ENCODE measurements at regions not wholly inside any gene's neighbourhood (a gene's known extent, or its start where the extent isn't known, plus 50 kb on each side); places are given as distances from the start of the nearest gene placed in this dataset.

DNA sequence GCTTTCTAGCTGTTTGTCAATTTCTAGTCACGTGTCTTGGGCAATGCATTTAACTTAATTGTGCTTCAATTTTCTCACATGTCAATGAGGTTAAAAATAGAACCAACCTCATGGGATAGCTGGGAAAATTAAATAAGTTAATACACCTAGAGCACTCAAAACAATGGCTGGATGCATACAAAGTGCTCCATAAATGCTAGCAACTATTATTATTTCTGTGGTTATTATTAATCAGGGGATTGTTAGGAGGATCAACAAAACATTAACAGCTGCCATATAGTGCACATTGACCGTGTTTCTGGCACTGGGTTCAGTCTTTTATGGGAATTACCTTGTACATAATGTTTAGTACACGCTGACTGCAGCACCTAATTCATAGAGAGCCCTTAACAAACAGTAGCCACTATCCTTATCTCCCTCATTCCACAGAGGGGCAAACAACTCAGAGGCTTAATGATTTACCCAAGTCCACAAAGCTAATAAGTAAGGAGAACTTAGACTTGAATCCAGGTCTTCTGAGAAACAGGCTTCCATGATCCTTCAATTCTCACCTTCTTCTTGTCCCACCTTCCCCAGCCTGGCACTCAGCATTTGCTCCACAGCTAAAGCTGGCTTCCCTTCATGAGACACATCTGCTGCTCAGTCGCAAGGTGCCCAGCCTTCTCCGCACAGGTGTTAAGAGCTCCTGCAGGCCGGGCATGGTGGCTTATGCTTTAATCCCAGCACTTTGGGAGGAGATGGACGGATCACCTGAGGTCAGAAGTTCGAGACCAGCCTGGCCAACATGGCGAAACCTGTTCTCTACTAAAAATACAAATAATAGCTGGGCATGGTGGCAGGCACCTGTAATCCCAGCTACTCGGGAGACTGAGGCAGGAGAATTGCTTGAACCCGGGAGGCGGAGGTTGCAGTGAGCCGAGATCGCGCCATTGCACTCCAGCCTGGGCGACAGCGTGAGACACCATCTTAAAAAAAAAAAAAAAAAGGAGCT, 137.4 kb upstream of the ABCA1 start:
- no peak for DNase-seq

DNA sequence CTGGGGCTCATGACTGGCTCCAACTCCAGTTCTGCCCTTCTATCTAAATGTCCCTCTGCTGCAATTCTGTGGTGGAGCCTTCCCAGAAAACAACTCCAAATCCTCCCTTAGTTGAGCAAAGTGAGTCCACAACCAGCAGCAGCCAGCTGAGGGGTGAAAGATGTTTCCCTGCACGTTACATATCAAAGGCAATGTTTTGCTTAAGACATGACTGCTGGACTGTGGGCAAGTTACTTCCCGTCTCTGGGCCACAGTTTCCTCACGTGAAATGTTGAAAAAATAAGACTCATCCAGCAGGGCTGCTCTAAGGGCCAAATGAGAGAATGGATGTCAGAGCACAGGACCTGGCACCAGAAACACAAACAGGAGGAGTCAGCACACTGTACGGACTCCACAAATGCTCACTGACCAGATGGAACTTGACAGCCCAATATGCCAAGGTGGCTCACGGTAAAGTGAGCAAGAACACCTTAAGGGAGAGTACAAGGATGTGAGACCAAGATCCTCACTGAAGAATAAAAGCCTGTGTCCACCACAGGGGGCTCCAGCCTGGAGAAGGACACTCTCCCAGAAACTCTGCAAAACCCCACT, 138.4 kb upstream of the ABCA1 start:
- DNase-seq, result no peak

DNA sequence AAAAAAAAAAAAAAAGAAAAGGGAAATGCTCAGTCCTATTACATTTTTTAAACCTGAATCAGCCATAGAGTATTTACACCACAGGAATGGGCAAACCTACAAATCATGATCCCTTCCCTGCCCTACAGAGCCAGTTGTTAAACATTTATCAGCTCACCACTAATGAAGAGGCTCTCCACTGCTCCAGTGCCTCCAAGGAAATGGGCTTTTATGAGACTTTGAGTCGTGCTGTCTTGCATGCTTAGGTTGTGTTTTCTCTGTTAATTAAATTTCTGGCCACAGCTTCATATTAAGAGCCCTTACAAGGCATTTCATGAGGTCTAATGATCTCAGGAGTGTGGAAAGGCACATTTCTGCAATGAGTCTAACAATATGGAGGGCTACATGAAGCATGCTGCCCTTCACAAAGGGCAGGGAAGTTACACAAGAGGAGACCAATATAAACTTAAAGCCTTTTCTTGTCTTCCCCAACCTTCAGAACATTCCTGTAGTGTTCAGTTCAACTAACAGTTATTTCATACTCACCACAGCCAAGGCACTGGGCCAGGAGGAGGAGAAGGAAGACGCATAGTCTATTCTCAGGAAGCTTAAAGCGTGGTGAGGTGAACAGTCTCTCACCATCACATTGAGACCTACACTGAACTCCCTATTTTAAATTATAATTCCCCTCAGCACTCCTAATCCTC, 140.1 kb upstream of the ABCA1 start:
- DNase-seq, result no peak

DNA sequence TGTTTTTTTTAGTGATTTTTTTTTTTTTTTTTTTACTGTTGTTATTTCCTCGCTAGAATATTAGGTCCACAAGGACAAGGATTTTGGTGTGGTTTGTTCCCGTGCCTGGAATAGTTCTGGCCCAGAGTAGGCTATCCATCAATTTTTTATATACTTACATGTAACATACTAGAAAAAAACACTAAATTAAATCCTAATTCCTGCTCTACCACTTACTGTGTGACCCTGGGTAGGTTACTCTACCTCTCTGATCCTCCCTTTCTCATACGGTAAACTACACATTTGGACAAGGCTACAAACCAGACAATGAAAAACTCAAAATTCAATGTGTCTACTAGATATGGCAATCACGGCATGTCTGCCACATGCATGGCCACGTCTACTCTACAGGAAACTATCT, 141.3 kb upstream of the ABCA1 start:
- no peak for DNase-seq

DNA sequence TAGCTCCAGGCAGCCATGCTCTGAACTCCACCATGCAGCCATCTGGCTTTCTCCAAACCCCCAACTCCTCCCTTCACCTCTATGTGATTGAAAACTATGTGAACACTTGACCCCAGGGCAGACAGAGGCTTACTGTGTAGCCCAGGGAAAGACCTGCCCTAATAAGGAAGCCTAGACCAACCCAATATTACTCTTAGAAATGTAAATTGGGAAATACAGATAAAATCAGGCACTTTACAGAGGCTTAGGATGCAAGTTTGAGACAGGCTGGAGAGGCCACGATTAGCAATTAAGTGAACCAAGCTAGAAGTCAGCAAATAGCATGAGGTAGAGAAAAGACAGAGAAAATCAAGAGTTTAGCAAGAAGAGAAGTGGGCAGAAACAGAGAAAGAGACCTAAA, 141.7 kb upstream of the ABCA1 start:
- no peak for DNase-seq

DNA sequence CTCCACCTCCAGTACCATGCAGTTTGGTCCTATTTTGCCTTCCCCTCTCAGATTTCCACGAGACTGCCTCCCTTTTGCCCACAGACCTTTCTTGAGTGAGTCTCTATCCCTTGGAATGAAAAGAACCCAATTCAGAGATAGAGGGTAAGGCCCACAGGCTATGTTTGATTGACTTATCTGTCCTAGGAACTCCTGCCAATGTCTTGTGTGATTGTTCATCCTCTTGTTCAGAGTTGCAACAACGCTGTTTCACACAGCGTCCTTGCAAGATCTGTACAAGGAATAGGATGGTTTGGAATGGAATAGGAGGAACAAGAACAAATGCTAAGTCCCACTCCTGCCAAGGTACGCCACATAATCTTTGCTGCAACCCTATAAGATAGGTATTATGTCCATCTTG, 142.2 kb upstream of the ABCA1 start:
- DNase-seq, result no peak

DNA sequence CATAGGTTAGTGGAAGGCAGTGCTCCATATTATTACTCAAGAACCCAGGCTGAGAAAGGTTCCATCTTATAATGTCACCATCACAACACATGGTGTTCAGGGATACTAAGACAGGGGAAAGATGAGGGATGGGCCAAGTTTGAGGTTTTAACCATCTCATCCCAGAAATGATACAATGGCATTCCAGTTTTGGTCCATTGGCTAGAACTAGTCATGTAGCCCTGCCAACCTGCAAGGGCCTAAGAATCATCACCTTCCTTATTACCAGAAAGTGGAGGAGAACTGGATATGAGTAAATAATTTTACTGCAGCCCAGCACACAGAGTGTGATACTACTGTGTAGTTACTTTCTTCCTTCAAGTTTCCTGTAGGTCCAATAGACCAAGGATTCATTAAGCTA, 144.5 kb upstream of the ABCA1 start:
- no peak for DNase-seq

DNA sequence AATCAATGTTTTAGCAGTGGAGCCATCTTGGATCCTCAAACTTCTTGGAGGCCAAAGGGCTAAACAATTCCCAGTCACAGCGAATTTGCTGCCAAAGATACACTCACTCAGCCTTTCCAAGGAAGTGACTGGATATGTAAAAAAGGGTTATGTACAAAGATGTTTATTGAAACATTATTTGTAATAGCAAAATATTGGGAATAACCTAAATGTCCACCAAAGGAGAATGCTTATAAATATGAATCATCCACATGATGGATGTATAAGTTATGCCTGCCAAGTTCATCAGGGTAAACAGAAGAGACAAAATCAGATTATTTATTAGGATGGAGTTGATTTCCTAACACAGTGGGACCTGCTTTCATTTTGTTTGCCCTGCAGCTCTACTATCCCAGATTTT, 145.2 kb upstream of the ABCA1 start:
- no peak for DNase-seq

DNA sequence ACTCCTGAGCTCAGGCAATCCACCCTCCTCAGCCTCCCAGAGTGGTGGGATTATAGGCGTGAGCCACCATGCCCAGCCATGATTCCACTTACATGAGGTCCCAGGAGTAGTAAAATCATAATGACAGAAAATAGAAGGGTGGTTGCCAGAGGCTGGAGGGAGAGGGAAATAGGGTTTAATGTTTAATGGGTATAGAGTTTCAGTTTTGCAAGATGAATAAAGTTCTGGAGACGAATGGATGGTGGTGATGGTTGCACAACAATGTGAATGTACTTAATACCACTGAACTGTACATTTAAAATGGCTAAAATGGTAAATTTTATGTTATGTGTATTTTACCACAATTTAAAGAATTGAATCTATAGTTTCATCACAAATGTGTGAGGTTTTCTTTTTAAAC, 146.5 kb upstream of the ABCA1 start:
- DNase-seq, result no peak

DNA sequence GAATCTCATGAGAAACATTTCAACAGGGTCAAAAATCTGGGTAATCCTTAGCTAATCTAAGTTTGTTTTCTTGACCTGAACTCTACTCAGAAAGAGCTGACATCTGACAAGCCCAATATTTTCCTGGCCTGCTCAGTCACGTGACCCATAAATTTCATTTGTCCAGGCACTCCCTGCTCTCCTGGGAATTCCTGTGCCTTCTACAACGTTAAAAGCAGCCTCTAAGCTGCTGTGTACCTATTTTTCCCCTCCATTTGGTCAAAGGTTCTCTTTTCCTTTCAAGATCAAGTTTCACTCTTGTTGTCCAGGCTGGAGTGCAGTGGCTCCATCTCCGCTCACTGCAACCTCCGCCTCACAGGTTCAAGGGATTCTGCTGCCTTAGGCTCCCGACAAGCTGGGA, 148.8 kb upstream of the ABCA1 start:
- DNase-seq, result no peak

DNA sequence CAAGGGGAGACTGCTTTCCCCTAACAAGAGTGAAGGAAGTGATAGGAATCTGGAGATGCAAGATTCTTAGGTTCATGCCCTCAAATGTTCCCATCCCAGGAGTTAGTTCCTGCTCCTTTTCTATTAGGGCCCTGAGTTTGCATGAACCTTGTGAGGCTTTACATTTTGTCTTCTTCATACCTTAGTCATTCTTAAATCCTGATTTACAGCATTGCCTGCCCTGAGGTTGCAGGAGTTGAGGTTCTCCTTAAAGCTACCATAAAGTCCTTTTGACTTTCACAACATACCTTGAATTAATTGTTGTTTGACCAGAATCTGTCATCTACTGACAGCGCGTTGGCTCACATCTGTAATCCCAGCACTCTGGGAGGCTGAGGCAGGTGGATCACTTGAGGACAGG, 151.5 kb upstream of the ABCA1 start:
- DNase-seq, result no peak

DNA sequence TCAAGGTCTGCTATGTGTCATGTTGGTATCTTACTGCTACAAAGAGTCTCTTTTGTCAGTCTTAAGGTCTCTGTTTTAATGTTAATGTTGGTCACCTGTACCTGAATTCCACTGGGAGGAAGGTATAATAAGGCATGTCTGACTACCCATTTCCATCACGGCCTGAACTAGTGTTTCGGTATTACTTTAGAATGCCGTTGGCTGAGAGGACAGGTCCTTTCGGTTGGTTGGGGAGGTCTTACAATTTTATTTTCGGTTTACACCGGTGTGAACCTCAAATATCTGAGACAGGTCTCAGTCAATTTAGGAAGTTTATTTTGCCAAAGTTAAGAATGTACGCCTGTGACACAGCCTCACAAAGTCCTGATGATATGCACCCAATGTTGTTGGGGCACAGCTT, 154.9 kb upstream of the ABCA1 start:
- DNase-seq, result no peak

DNA sequence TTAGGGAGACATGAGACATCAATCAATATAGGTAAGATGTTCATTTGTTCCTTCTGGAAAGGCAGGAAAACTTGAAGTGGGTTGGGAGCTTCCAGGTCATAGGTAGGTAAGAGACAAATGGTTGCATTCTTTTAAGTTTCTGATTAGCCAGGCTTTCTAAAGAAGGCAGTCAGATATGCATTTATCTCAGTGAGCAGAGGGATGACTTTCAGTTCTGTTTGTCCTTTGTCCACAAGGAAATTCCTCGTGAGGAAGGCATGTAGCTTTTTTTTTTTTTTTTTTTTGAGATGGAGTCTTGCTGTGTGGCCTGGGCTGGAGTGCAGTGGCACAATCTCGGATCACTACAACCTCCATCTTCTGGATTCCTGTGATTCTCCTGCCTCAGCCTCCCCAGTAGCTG, 155.3 kb upstream of the ABCA1 start:
- no peak for DNase-seq

DNA sequence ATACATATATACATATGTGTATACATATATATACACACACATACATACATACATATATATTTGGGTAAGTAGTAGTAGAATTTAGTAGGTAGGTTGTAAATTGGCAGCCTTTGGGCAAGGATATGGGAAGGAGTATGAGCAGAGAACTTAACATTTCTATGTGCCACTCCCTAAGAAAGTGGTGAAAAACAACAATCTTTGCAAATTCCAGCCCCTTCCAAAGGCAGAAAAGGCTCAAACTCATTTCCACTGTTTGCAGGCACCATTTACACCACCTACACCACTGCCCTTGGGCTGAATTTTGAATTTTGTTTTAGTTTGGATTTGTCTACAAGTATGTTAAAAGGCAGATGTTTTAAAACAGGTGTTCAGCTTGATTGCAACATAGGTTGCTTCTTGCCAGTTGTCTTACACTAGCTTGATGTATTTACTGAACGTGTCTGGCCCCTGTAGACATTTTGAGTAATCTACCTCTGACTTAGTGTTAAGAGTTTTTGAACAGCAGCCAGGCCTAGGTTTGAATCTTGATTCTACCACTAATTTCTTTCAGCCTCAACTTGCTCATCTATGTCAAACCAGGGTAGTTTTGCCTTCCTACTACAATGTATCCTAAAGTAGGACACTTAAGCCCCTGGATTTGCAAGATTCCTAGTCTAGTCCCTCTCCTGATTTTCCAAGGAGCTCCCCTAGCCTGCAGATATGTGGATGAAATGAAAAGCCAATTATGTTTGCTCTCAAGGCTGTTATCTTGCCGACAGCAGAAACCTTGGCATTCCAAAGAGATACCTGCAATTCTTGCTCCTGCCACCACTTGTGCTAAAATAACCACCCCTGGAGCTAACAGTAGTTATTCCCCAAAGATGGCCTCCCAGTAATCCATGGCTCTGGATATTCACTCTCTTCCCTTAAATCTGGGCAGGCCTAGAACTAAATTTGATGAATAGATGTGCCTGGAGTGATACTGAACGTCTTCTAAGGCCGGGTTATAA, 156.2 kb upstream of the SLC44A1 start:
- DNase-seq, result no peak

DNA sequence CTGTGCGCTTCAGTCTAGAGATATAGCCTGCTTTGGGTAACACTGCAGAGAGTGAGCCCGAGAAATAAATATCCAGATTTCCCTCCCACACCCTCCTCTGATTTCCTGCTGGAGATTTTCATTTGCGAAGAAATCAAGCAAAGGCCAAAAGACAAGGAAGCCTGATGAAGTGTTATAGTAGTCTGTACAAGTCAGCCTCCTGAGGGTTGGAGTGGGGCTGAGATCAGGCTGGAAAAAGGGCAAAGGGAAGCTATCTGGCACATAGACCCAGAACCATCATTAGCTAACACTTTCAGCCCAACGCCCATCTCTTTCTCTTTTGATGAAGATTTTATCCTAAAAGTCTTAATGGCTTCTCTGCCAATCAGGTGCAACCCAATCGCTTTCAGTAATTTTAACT, 154.6 kb upstream of the SLC44A1 start:
- no peak for DNase-seq

DNA sequence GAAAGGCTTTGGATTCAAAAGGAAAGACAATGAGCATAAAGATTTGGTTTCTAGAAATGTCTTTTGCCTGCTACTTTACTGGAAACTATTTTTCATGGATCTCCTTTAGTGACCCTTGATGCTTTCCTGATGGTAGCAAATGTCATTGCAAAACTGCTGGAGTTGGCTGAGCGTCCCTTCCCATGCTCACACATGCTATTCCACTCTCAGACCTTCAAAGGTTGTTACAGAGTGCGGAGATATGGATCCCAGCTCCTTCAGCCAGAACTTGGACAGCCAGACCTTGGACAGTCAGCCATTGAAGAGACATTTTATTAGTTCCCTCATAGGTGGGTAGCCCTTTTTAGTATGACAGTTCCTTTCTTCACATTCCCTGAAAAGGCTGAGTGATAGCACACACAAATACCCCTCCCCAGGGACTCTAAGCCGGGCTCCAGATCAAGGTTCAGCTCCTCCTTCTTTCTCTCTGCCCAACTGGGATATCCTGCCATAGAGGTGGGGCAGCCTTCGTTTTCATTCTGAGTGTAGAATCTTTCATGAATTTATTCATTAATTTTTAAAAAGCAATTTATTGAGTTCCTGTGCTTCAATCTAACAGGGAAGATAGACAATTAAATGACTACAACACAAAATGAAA, 153.3 kb upstream of the SLC44A1 start:
- no peak for DNase-seq

DNA sequence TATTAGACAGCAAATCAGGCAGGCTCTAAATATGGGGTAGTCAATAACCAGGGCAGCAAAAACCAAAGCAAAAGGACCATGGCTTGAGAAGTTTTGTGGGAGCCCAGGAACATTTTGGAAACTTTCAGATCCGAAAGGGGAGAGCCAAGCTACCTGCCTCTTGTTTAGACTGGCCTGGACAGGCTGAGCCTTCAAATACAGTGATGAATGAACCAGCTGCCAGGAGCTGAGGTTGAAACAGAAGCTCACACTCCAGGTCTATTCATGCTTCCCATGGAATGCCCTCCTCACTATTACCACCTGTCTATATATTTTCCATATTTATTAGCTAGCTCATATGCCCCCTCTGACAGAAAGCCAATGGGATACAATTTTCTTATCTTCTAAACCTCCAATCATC, 150.8 kb upstream of the SLC44A1 start:
- no peak for DNase-seq

DNA sequence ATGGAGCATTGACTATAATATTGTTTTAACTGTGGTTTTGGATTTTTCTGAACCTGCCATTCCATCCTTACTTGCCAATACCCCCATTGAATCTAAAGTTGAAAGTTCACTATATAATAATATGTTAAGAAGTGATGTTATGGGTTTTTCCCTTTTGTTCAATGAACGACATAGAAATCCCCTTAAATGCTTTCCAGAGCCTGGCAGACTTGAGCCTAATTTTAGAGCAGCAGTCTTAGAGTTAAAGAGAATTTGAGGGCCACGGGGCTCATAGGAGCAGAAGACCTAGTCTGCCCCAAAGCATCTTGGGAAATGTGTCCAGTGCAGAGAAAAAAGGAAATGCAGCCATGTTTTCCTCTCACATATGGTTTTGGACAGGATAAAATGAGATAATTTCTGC, 146.1 kb upstream of the SLC44A1 start:
- DNase-seq, result no peak

DNA sequence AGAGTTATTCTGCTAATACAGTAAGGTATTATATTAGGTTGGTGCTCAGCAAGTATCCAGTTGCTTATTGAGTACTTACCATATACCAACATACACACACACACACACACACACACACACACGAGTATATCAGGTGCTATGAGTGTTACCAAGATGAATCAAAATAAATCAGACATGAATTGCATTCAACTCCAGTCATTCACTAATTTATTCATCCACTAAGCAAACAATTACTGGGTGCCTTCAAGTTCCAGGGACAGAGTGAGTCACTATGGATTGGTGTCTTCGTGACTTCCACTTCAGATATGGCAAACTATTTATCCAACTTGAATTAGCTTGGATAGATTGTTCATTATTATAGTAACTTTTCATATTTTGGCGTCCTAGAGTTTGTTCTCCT, 140.7 kb upstream of the SLC44A1 start:
- DNase-seq, result no peak

DNA sequence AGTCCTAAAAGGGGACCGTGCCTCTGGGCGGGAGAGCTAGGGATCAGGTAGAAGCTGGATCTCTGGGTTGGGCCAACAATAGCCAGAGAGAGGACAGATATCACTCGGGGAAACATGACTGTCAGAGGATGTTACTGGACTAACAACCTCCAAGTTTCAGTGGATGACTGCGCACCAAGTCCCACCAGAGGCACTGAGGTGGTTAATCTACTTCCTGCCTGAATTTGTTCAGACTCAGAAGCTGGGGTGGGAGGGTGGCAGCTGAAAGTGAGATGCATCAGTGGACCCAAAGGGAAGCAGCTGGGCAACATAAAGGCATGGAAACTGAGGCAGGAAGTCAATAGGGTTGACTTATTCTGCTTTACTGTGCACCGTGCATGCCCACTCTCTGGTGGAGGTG, 130.1 kb upstream of the SLC44A1 start:
- no peak for DNase-seq

DNA sequence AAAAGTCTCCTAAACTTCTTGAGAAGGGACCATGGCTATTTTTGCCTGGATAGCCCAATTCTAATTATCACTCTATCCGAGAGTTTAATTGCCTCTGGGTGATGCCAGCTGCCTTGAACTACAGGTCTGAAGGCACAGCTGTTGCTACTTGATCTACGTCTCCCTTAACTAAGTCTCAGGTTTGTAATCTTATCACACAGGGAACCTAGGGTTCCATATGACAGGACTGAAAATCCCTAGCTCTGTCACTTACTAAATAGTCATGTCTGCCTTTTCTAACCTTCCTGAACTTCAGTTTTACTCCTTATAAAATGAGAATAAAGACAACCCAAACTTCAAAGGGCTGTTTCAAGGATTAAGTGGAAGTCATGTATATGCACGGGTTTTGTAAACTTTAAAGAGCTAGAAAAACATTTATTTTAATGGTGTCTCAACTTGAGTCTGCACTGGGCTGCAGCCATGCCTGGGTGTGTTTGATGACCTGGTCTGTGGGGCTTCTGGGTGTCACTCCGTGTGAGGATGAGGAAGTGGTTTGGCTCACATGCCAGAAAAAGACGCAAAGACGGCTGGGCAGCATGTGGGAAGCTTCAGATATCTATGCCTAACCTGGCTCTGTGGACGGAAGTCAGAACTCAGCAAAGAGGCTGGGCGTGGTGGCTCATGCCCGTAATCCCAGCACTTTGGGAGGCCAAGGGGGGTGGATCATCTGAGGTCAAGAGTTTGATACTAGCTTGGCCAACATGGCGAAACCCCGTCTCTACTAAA, 129.3 kb upstream of the SLC44A1 start:
- DNase-seq, result peak; percentile 4
